Lung (tissue), 11 donors: ENCODE measurements at regions not wholly inside any gene's neighbourhood (a gene's known extent, or its start where the extent isn't known, plus 50 kb on each side); places are given as distances from the start of the nearest gene placed in this dataset.

ENCODE experiments used
- ATAC-seq: fragments of 200-7000 bp; cut with Tn5 transposase; one replicate; pipeline ENCODE4 v1.9.1; 2020; ENCODE audit warnings: moderate number of reproducible peaks; ENCODE audit not compliant: insufficient read depth, low FRiP score
- DNase-seq, 3 donors: peaks; one replicate each; pipeline ENCODE4 v3.0.0-alpha.2; 2013 to 2017
- H3K27ac ChIP-seq, 2 donors: one replicate each; pipeline ENCODE4 v1.5.1; 2013; ENCODE audit warnings: mild to moderate bottlenecking in 2 of 2, moderate library complexity in 2 of 2, control low read depth in 1 of 2, inconsistent platforms in 1 of 2, low read depth in 1 of 2, low read length in 1 of 2
- H3K27me3 ChIP-seq, 3 donors: one replicate each; pipeline ENCODE4 v1.5.1; 2013; ENCODE audit warnings: low read length in 2 of 3; ENCODE audit not compliant: control insufficient read depth in 3 of 3, insufficient read depth in 3 of 3
- H3K36me3 ChIP-seq, 4 donors: one replicate each; pipeline ENCODE4 v1.5.1; 2013; ENCODE audit warnings: low read length in 4 of 4, mild to moderate bottlenecking in 1 of 4, moderate library complexity in 1 of 4; ENCODE audit not compliant: control insufficient read depth in 4 of 4, insufficient read depth in 4 of 4
- H3K4me1 ChIP-seq, 5 donors: one replicate each; pipeline ENCODE4 v1.5.1; 2013; ENCODE audit warnings: low read length in 5 of 5, mild to moderate bottlenecking in 2 of 5, moderate library complexity in 1 of 5; ENCODE audit not compliant: control insufficient read depth in 5 of 5, insufficient read depth in 5 of 5
- H3K4me3 ChIP-seq: one replicate; pipeline ENCODE4 v1.5.1; 2013; ENCODE audit warnings: mild to moderate bottlenecking, control low read depth, moderate library complexity
- H3K9ac ChIP-seq, 2 donors: one replicate each; pipeline ENCODE4 v1.5.1; 2013; ENCODE audit warnings: low read length in 2 of 2, control low read depth in 1 of 2; ENCODE audit not compliant: insufficient read depth in 1 of 2
- H3K9me3 ChIP-seq, 4 donors: one replicate each; pipeline ENCODE4 v1.5.1; 2013; ENCODE audit warnings: low read length in 3 of 4, mild to moderate bottlenecking in 1 of 4, moderate library complexity in 1 of 4; ENCODE audit not compliant: control insufficient read depth in 4 of 4, insufficient read depth in 3 of 4
- CTCF ChIP-seq: IDR thresholded peaks from 2 replicates; pipeline ENCODE4 v1.5.1; 2012; ENCODE audit warnings: mild to moderate bottlenecking; ENCODE audit errors: control extremely low read depth, extremely low read depth
- WGBS, 2 donors: extraction: QIAGEN DNeasy Blood & Tissue Kit; methylation state at CpG; one replicate each; pipeline ENCODE4 v1.1.7; 2013; 5-methylcytosine and 5-hydroxymethylcytosine counted together
- donor health status: control.
- donor health status: control.
- donor health status: Bipolar disorder and iron deficiency.
- donor health status: healthy.
- donor health status: DM: yes; HTN: yes; CAD: no.

- Histone ChIP-seq H3K9ac (no peak overlapping the region), H3K27me3 (no peaks in the 10 kb centered on the region), H3K4me3 (no peak overlapping the region), H3K4me1 (no peaks in the 10 kb centered on the region), H3K9me3 (peaks cover 0 to 10% (median 0%) of the 10 kb centered on the region in 4 donors), H3K27ac (no peak overlapping the region), H3K36me3 (no peaks in the 10 kb centered on the region)
- DNase-seq (no peak), ATAC-seq (no peak)
- WGBS, 2 donors, result 74 to 76% methylated on average over 3 of the region's 3 CpGs
- no peak for TF ChIP-seq CTCF
Measured at GRCh38 chr6:132179955-132180354, 221.3 kb downstream of the MOXD1 start.

DNA sequence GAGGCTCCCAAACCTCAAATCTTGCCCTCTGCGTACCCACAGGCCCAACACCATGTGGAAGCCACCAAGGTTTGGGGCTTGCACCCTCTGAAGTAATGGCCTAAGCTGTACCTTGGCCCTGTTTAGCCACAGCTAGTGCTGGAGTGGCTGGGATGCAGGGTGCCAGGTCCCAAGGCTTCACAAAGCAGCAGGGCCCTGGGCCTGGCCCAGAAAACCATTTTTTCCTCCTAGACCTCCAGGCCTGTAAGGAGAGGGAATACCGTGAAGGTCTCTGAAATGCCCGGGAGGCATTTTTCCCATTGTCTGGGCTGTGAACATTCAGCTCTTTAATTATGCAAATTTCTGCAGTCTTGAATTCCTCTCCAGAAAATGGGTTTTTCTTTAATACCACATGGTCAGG is 223.7 kb upstream of the CCN2 start:
- H3K9me3 ChIP-seq, result peaks cover 0 to 6% (median 0%) of the 10 kb centered on the region in 4 donors
- DNase-seq (no peak), ATAC-seq (no peak)
- TF ChIP-seq CTCF, result no peak
- no peaks in the 10 kb centered on the region for H3K27me3 ChIP-seq
- WGBS, 2 donors, result 91% methylated on average over 3 of the region's 3 CpGs
- no peaks in the 10 kb centered on the region for H3K4me1 ChIP-seq
- no peak overlapping the region for H3K27ac ChIP-seq
- H3K9ac ChIP-seq, result no peak overlapping the region
- no peak overlapping the region for H3K4me3 ChIP-seq
- no peaks in the 10 kb centered on the region for H3K36me3 ChIP-seq

DNA sequence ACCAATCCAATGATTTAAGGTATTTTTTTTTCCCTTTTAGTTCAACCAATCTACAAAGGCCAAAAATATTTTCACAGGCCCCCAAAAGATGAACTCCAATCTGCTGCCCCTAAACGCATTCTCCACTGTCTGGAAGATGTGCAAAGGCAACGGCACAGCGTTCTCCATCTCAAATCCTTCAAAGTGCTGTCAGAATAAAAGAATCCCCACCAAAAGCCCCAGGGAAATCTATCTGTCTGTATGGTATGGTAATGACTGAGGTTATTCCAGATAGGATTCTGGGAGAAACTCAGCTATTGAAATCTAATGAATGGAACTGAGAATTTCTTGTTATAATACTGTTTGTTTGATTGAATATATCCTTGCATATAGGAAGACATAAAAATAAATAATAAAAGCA is 217.8 kb upstream of the CCN2 start:
- no peaks in the 10 kb centered on the region for H3K36me3 ChIP-seq
- H3K9ac ChIP-seq, result no peak overlapping the region
- no peak for DNase-seq
- H3K27ac ChIP-seq, result no peak overlapping the region
- H3K9me3 ChIP-seq, result no peaks in the 10 kb centered on the region
- no peaks in the 10 kb centered on the region for H3K4me1 ChIP-seq
- no peak for TF ChIP-seq CTCF
- no peaks in the 10 kb centered on the region for H3K27me3 ChIP-seq
- ATAC-seq, result no peak
- no peak overlapping the region for H3K4me3 ChIP-seq
- 86 to 94% methylated on average over 3 of the region's 3 CpGs for WGBS, 2 donors
